ENCODE measurements at regions not wholly inside any gene's neighbourhood (a gene's known extent, or its start where the extent isn't known, plus 50 kb on each side); places are given as distances from the start of the nearest gene placed in this dataset.

DNA sequence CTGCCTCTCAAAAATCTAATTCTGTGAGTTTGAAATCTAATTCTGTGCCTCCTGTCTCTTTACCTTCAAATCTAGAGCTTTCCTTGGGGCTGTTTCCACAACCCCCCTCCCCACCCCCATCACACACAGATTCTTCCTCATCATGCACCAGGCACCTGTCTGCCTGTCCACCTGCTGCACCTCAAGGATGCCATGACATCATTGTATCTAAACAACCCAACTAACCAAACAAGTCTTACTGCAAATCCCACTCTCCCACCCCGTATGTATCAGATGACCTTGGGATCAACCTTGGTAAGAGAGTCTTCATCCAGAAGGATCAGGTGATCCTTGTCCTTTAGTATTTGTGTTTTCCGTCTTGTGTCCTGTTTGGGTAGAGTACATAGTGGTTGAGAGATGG lies 102.7 kb upstream of the SIM2 start:
- Histone ChIP-seq H3K9me3 (no peaks in the 10 kb centered on the region; the same call in 1 of the 2 replicates), H3F3A (replicated peaks; ENCODE audit: insufficient read depth) (no peaks in the 10 kb centered on the region), H3K4me1 (ENCODE audit: control insufficient read depth in 1 of 2, insufficient read depth in 2 of 2, low read depth in 1 of 2, low read length in 1 of 2) (no peaks in the 10 kb centered on the region), H3K9ac (no peak overlapping the region), H2AFZ (ENCODE audit: low read depth) (no peak overlapping the region), H3K27me3 (ENCODE audit: insufficient read depth) (peaks cover 80% of the 10 kb centered on the region), H4K20me1 (ENCODE audit: insufficient read depth) (no peaks in the 10 kb centered on the region), H3K79me2 (ENCODE audit: insufficient read depth) (no peaks in the 10 kb centered on the region), H3K36me3 (replicated peaks in 1 of 2; ENCODE audit: control insufficient read depth in 1 of 2, insufficient read depth in 2 of 2, low read length in 1 of 2) (no peaks in the 10 kb centered on the region), H3K9me2 (no peaks in the 10 kb centered on the region), H3K27ac (ENCODE audit: low read depth in 2 of 2, low read length in 1 of 2) (no peak overlapping the region), H3K4me2 (no peak overlapping the region), H3K4me3 (ENCODE audit: low read depth in 2 of 2, low read length in 1 of 2) (no peak overlapping the region)
- CTCF ChIA-PET: interaction anchor here (1.1 kb wide), 1 partner anchor 35 kb away, joined by 5 read pairs; no protein-coding TSS in a partner anchor
- 8% methylated on average over 2 of the region's 2 CpGs for WGBS (ENCODE audit: low lambda C conversion rate)
- no peak for DNase-seq
- no peak for TF ChIP-seq FOSL2 (IDR thresholded peaks at IDR 0.05; ENCODE audit: borderline replicate concordance, low read depth)
- POLR2A ChIA-PET: no interaction called here

GRCh38 chr21:36601362-36601761 lies 97.6 kb upstream of the SIM2 start:
- ChIA-PET POLR2A (no interaction called here), CTCF (interaction anchor here (0.7 kb wide), 1 partner anchor 313 kb away, joined by 3 read pairs; no protein-coding TSS in a partner anchor)
- no peak overlapping the region for H2AFZ ChIP-seq (ENCODE audit: low read depth)
- no peaks in the 10 kb centered on the region for H3K36me3 ChIP-seq (replicated peaks in 1 of 2; ENCODE audit: control insufficient read depth in 1 of 2, insufficient read depth in 2 of 2, low read length in 1 of 2)
- WGBS (ENCODE audit: low lambda C conversion rate): 9% methylated on average over 3 of the region's 3 CpGs
- no peaks in the 10 kb centered on the region for H3K79me2 ChIP-seq (ENCODE audit: insufficient read depth)
- no peak overlapping the region for H3K4me2 ChIP-seq
- H3K27me3 ChIP-seq (ENCODE audit: insufficient read depth): peaks cover 68% of the 10 kb centered on the region
- H3K9me2 ChIP-seq: no peaks in the 10 kb centered on the region
- no peak overlapping the region for H3K27ac ChIP-seq (ENCODE audit: low read depth in 2 of 2, low read length in 1 of 2)
- no peak for DNase-seq
- no peaks in the 10 kb centered on the region for H3K4me1 ChIP-seq (ENCODE audit: control insufficient read depth in 1 of 2, insufficient read depth in 2 of 2, low read depth in 1 of 2, low read length in 1 of 2)
- no peaks in the 10 kb centered on the region for H3F3A ChIP-seq (replicated peaks; ENCODE audit: insufficient read depth)
- H3K9me3 ChIP-seq: no peaks in the 10 kb centered on the region; the same call in 1 of the 2 replicates
- H3K9ac ChIP-seq: no peak overlapping the region
- no peak for TF ChIP-seq FOXM1 (IDR thresholded peaks at IDR 0.05; ENCODE audit: low read depth)
- TF ChIP-seq FOSL2 (IDR thresholded peaks at IDR 0.05; ENCODE audit: borderline replicate concordance, low read depth): no peak
- no peak for TF ChIP-seq MXI1 (IDR thresholded peaks at IDR 0.05; ENCODE audit: low read depth, low read length)
- no peak for TF ChIP-seq RAD21 (IDR thresholded peaks at IDR 0.05; ENCODE audit: low read length)
- no peak for TF ChIP-seq ZBTB33 (IDR thresholded peaks at IDR 0.05; ENCODE audit: borderline replicate concordance, low read depth)
- no peak for TF ChIP-seq USF1 (IDR thresholded peaks at IDR 0.05; ENCODE audit: borderline replicate concordance, low read depth)
- no peak for TF ChIP-seq EZH2phosphoT487 (IDR thresholded peaks at IDR 0.05; ENCODE audit: borderline replicate concordance, low read depth)
- TF ChIP-seq CHD2 (IDR thresholded peaks at IDR 0.05; ENCODE audit: low read length, partially characterized antibody): no peak
- no peak for TF ChIP-seq EP300 (IDR thresholded peaks at IDR 0.05; ENCODE audit: borderline replicate concordance in 1 of 2, low read depth in 1 of 2, low read length in 1 of 2)
- no peak for TF ChIP-seq TCF12 (IDR thresholded peaks at IDR 0.05)
- TF ChIP-seq MEF2A (IDR thresholded peaks at IDR 0.05; ENCODE audit: borderline replicate concordance, low read depth): no peak
- TF ChIP-seq, protein P1, sequence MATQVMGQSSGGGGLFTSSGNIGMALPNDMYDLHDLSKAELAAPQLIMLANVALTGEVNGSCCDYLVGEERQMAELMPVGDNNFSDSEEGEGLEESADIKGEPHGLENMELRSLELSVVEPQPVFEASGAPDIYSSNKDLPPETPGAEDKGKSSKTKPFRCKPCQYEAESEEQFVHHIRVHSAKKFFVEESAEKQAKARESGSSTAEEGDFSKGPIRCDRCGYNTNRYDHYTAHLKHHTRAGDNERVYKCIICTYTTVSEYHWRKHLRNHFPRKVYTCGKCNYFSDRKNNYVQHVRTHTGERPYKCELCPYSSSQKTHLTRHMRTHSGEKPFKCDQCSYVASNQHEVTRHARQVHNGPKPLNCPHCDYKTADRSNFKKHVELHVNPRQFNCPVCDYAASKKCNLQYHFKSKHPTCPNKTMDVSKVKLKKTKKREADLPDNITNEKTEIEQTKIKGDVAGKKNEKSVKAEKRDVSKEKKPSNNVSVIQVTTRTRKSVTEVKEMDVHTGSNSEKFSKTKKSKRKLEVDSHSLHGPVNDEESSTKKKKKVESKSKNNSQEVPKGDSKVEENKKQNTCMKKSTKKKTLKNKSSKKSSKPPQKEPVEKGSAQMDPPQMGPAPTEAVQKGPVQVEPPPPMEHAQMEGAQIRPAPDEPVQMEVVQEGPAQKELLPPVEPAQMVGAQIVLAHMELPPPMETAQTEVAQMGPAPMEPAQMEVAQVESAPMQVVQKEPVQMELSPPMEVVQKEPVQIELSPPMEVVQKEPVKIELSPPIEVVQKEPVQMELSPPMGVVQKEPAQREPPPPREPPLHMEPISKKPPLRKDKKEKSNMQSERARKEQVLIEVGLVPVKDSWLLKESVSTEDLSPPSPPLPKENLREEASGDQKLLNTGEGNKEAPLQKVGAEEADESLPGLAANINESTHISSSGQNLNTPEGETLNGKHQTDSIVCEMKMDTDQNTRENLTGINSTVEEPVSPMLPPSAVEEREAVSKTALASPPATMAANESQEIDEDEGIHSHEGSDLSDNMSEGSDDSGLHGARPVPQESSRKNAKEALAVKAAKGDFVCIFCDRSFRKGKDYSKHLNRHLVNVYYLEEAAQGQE (IDR thresholded peaks at IDR 0.05; ENCODE audit: low read depth, low read length): no peak
- TF ChIP-seq, protein P2, sequence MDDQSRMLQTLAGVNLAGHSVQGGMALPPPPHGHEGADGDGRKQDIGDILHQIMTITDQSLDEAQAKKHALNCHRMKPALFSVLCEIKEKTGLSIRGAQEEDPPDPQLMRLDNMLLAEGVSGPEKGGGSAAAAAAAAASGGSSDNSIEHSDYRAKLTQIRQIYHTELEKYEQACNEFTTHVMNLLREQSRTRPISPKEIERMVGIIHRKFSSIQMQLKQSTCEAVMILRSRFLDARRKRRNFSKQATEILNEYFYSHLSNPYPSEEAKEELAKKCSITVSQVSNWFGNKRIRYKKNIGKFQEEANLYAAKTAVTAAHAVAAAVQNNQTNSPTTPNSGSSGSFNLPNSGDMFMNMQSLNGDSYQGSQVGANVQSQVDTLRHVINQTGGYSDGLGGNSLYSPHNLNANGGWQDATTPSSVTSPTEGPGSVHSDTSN (IDR thresholded peaks at IDR 0.05): no peak
- no peak for TF ChIP-seq NFIC (IDR thresholded peaks at IDR 0.05; ENCODE audit: borderline replicate concordance)
- no peak for TF ChIP-seq SIN3A (IDR thresholded peaks at IDR 0.05; ENCODE audit: borderline replicate concordance, low read depth, low read length)
- TF ChIP-seq FOXJ3 (CRISPR knock-in tag; IDR thresholded peaks at IDR 0.05): no peak
- TF ChIP-seq NRF1 (IDR thresholded peaks at IDR 0.05; ENCODE audit: low read depth, low read length): no peak
- H3K4me3 ChIP-seq (ENCODE audit: low read depth in 2 of 2, low read length in 1 of 2): no peak overlapping the region
- no peaks in the 10 kb centered on the region for H4K20me1 ChIP-seq (ENCODE audit: insufficient read depth)
